Spleen (tissue), 7 donors: ENCODE measurements at regions not wholly inside any gene's neighbourhood (a gene's known extent, or its start where the extent isn't known, plus 50 kb on each side); places are given as distances from the start of the nearest gene placed in this dataset.

Source experiments
- CTCF ChIP-seq, 11 experiments: fragments of 200-600 bp in 7 of 11; fragments of 450-650 bp in 4 of 11; sonication (generic) in 4 of 11; IDR thresholded peaks in 8 of 11; conservative IDR thresholded peaks in 3 of 11; 1 replicate in 7 of 11; 2 replicates in 4 of 11; pipeline versions ENCODE4 v1.4.0 to v1.8.0; 2016 to 2021; ENCODE audit warnings: antibody characterized with exemption in 11 of 11, inconsistent platforms in 4 of 11, mild to moderate bottlenecking in 1 of 11
- POLR2A ChIP-seq, 3 donors: fragments of 450-650 bp; IDR thresholded peaks; one replicate each; pipeline ENCODE4 v1.5.1; 2017; ENCODE audit warnings: antibody characterized with exemption in 3 of 3, mild to moderate bottlenecking in 1 of 3
- POLR2AphosphoS5 ChIP-seq, 3 donors: sonication (generic); formaldehyde crosslinking; IDR thresholded peaks; one replicate each; pipeline ENCODE4 v1.5.1; 2017; ENCODE audit warnings: antibody characterized with exemption in 3 of 3
- donor health status: DM: no; HTN: no; CAD: no; lungs with moderate emphysema.
- donor health status: DM: no; HTN: no; CAD: no.
- donor health status: DM: no; HTN: no; CAD: no.

- TF ChIP-seq POLR2A (IDR thresholded peaks at IDR 0.05) (no peak), CTCF (IDR thresholded peaks at IDR 0.05 in 8 of 11, conservative IDR thresholded peaks at IDR 0.05 in 3 of 11) (no peak), POLR2AphosphoS5 (IDR thresholded peaks at IDR 0.05) (no peak)
Measured at GRCh38 chr7:91598791-91599190, 281.7 kb downstream of the MTERF1 start.
